GM19467 (cell line): ENCODE measurements at regions not wholly inside any gene's neighbourhood (a gene's known extent, or its start where the extent isn't known, plus 50 kb on each side); places are given as distances from the start of the nearest gene placed in this dataset.
"Not testable (repeated sequence)": the region's sequence is repeated elsewhere in the genome, so short reads cannot be mapped to it uniquely, and the experiment has no call there.

ENCODE experiments used
- ATAC-seq: cut with Tn5 transposase; IDR thresholded peaks from one replicate; pipeline ENCODE4 v1.9.1; 2021; ENCODE audit warnings: mild to moderate bottlenecking, moderate library complexity; ENCODE audit not compliant: unreplicated experiment

GRCh38 chr20:51132279-51132678, 109.4 kb upstream of the KCNG1 start:
- no peak for ATAC-seq

GRCh38 chr20:51131811-51132210, 108.9 kb upstream of the KCNG1 start:
- ATAC-seq = no peak

- ATAC-seq = no peak
Measured at GRCh38 chr20:51129147-51129776, 106.4 kb upstream of the KCNG1 start.

GRCh38 chr20:51128198-51128597, 105.3 kb upstream of the KCNG1 start:
- ATAC-seq = no peak

- ATAC-seq = no peak
Measured at GRCh38 chr20:51127713-51128112, 104.8 kb upstream of the KCNG1 start.

- ATAC-seq = no peak
Measured at GRCh38 chr20:51126337-51126736, 103.4 kb upstream of the KCNG1 start.

- no peak for ATAC-seq
Measured at GRCh38 chr20:51125780-51126179, 102.9 kb upstream of the KCNG1 start.

GRCh38 chr20:51125105-51125504, 102.2 kb upstream of the KCNG1 start:
- ATAC-seq = no peak

GRCh38 chr20:51123887-51124286, 101.0 kb upstream of the KCNG1 start:
- ATAC-seq = not testable (repeated sequence)

GRCh38 chr20:51122931-51123658, 100.2 kb upstream of the KCNG1 start:
- ATAC-seq = no peak

- ATAC-seq = no peak
Measured at GRCh38 chr20:51121901-51122412, 99.0 kb upstream of the KCNG1 start.

GRCh38 chr20:51121272-51121671, 98.4 kb upstream of the KCNG1 start:
- no peak for ATAC-seq

- no peak for ATAC-seq
Measured at GRCh38 chr20:51120868-51121267, 98.0 kb upstream of the KCNG1 start.

- no peak for ATAC-seq
Measured at GRCh38 chr20:51120438-51120837, 97.5 kb upstream of the KCNG1 start.

- no peak for ATAC-seq
Measured at GRCh38 chr20:51119914-51120313, 97.0 kb upstream of the KCNG1 start.

GRCh38 chr20:51118985-51119527, 96.1 kb upstream of the KCNG1 start:
- no peak for ATAC-seq

- no peak for ATAC-seq
Measured at GRCh38 chr20:51118216-51118615, 95.3 kb upstream of the KCNG1 start.

GRCh38 chr20:51116765-51117686, 94.1 kb upstream of the KCNG1 start:
- ATAC-seq = no peak

- ATAC-seq = no peak
Measured at GRCh38 chr20:51111290-51111689, 88.4 kb upstream of the KCNG1 start.

GRCh38 chr20:51108638-51109363, 85.9 kb upstream of the KCNG1 start:
- no peak for ATAC-seq
